HG03280 (cell line): ENCODE measurements at regions not wholly inside any gene's neighbourhood (a gene's known extent, or its start where the extent isn't known, plus 50 kb on each side); places are given as distances from the start of the nearest gene placed in this dataset.
"Not testable (repeated sequence)": the region's sequence is repeated elsewhere in the genome, so short reads cannot be mapped to it uniquely, and the experiment has no call there.

Experiments used
- ATAC-seq: cut with Tn5 transposase; IDR thresholded peaks from one replicate; pipeline ENCODE4 v1.9.1; 2021; ENCODE audit warnings: mild to moderate bottlenecking, moderate library complexity; ENCODE audit not compliant: unreplicated experiment

DNA sequence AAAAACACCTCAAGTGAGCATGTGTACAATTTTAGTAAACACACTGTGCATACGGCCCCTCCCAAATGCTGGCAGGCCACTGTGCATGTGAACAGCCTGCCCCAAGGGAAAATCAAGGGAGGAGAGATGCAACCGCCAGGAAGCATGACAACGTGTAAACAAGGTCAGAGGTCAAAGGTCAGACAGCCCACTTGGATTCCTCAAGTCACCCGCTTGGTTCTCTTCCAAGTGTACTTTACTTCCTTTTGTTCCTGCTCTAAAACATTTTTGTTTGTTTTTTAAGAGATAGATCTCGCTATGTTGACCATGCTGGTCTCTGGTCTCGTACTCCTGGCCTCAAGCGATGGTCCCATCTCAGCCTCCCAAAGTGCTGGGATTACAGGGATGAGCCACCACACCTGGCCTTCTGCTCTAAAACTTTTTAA, 126.7 kb upstream of the SHB start:
- no peak for ATAC-seq

DNA sequence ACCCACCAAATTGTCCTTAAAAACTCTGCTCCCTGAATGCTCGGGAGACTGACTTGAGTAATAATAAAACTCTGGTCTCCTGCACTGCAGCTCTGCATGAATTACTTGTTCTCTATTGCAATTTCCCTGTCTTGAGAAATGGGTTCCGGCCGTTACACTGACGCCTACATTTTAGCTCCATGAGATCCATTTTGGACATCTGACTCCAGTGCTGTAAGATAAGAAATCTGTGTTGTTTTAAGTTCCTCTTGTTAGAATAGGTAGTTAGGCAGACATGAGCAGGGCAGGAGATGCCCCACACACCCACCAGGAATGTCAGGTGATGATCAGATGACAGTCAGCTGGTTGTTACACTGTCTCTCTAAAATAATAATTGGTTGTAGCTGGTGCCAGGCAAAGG, 125.8 kb upstream of the SHB start:
- ATAC-seq, result no peak

GRCh38 chr9:38192731-38193265, 123.8 kb upstream of the SHB start:
- no peak for ATAC-seq

DNA sequence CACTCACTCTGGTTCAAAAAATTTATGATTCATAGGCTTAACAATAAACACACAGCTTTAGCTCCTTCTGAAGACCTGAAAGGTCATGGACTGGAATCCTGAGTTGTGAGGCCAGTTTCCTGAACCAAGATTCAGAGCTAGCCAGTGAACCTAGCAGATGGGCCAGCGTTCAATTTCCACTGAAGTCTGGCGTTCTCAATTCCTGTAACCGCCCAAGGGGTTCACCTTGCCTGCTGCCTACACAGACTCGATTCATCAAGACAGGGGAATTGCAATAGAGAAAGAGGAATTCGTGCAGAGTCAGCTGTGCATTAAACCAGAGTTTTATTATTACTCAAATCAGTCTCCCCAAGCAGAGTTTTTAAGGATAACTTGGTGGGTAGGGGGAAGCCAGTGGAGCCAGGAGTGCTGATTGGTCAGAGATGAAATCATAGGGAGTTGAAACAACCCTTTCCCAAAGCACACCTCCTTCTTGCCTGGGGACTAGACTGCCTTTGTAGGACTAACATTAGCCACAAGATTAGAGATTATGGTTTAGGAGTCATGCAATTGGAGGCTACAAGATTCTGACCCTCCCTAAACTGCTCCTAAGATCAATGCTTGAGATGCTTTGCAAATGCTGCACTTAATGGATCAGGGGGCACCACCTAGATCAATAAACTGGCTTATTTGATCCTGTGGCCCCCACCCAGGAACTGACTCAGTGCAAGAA, 117.5 kb upstream of the SHB start:
- ATAC-seq, result no peak

DNA sequence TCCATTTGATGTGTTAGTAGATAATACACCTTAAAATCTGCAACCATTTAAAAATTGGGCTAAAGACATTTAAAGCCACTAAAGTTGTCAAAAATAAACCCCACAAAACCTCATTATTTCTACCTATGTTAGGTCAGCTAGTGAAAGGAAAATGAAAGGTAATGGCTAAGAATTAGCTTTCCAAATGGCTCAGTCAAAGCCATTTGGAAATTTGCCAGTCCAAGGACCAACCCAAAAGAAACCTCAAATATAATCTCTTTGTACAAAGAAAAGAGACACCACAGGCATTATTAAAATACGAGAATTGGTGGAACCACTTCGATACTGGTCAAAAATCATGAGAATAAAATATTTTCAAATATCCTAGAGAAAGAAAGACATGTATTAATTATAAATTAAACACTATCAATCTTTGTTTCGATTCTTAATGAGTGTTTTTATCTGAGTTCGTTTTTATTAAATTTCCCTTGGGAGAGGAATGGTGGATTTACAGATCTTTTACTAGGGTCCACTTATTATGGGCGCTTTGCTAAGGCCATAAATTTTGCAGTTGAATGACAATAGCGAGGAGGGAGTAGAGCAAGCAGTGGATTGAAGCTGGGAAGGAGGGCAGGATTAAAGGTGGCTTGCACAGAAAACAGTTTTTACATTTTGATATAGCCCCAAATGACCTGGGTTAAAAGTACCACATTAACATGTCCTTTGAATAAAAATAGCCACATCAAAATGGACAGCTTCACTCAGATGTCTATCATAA, 116.8 kb upstream of the SHB start:
- ATAC-seq, result no peak

GRCh38 chr9:38183994-38184568, 115.1 kb upstream of the SHB start:
- ATAC-seq, result no peak

DNA sequence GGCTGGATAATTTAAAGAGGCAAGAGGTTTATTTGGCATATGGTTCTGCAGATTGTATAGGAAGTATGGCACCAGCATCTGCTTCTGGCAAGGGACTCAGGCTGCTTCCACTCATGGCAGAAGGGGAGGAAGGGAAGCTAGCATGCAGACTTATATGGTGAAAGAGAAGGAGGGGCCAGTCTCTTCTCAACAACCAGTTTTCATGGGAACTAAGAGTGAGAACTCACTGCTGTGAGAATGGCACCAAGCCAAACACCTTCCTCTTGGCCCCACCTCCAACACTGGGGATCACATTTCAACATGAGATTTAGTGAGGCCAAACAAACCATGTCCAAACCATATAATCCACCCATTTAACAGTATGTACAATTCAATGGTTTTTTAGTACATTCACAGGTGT, 113.3 kb upstream of the SHB start:
- ATAC-seq, result no peak

DNA sequence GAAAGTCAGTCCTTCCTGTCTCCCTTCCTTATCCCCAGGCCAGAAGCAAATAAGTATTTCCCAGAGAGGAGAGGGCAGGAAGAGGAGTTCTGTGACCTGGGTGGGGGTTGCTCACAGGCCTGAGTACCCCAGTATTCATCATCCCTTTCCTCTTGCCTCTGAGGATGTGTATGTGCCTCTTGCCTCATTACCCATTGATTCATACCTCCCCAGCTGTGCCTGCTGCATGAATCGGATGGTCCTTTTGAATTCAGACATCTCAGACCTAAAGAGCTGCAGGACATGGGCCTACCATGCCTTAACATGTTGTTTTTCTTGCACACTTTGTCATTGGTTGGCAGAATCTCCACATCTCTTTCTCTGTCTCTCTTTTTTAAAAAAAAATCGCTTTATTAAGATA, 112.8 kb upstream of the SHB start:
- no peak for ATAC-seq

DNA sequence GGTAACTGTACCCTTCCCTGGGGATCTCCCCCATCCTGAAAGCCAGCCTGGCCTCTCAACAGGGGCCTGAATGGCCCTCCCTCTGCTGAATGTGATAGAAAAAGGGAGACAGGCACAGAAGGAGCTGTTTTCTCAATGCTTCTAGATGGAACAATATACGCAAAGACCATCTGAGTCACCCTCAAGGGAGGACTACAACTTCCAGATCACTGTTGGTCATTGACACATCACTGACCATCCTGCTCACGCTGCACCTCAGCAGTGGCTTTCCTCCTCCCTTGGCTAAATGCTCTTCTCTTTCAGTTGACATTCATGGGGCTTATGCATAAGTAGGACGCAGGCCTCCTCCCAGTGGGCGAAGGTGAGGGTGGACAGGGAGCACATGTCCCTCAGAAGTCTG, 112.2 kb upstream of the SHB start:
- no peak for ATAC-seq

DNA sequence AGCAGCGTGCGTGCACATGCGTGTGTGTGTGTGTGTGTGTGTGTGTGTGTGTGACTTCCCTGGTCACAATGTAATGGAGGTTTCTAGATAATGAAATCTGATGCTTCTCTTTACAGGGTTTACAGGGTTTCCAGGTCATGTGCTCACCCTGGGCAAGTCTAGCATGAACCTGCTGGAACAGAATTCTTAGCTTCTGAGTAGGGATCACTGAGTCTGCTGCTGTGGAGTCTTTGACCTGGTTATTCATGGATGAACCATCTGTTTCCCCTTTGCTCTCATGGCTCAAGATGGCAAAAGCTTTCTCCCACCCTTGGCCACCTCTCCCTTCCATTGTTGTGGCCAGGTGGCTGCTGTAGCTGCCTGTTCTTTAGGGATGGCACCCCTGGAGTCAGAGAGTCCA, 111.6 kb upstream of the SHB start:
- ATAC-seq, result no peak

DNA sequence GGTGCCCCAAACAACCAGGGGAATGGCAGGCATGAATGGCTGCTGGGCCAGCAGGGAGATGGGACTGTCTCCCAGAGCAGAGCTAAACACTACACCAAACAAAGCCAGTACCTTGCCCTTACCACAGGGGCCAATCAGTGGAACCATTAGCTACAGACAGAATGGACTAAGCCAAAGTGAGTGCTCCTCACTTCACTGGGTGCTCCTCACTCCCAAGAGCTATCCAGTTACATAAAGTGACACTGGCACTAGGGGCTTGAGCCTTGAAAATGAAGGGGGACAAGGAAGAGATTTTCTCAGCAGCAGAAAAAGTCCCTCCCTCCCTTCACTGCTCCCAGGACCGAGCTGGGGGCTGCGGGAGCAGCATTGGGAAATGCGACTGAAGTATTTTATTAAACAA, 110.9 kb upstream of the SHB start:
- ATAC-seq, result no peak

DNA sequence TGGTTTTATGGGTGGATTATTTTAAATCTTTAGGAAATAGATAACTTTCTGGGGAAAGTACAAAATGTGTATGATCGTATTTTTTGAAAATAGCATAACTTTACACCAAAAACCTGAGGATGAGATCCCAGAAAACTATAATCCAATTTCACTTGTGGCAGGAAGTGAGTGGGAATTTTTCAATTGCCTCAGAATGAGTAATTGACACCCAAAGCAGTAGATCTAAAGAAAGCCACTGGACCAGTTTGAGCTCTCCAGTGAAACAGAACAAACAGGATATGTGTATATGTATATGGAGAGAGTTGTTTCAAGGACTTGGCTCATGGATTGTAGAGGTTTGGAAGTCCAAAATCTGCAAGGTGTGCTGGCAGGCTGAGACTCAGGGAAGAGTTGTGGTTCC, 109.2 kb upstream of the SHB start:
- no peak for ATAC-seq

DNA sequence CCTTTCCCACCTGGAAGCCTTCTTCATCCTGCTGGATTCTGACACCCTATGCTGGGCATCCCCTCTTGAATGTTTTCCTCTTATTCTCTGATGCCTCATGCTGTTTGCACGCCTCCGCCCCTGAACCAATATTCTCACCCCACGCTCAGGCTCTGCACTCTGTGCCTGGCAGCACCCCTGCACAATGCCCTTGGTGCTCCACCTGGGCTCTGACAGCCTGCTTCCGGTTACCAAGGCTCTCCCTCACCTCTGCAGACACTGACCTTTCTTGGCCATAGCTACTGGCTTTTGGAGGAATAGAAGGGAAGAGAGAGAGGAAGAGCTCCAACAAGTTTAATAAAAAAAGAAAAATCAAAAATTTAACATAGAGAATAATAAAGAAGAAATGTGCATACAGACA, 108.7 kb upstream of the SHB start:
- ATAC-seq, result no peak

GRCh38 chr9:38176251-38176650, 107.2 kb upstream of the SHB start:
- ATAC-seq, result no peak

DNA sequence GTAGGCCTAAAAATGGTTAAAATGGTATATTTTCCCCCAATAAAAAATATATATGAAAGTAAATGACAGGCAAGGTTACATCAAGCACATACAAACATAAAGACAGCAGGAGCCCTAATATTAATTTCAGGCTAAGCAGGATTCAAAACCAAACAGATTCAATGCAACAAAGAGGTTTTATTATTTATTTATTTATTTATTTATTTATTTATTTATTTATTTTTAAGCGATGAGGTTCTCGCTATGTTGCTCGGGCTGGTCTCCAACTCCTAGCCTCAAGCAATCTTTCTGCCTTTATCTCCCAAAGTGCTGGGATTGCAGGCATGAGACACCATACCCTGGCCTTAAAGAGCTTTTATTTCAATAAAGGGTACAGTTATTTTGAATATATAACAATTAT, 106.4 kb upstream of the SHB start:
- ATAC-seq, result no peak

DNA sequence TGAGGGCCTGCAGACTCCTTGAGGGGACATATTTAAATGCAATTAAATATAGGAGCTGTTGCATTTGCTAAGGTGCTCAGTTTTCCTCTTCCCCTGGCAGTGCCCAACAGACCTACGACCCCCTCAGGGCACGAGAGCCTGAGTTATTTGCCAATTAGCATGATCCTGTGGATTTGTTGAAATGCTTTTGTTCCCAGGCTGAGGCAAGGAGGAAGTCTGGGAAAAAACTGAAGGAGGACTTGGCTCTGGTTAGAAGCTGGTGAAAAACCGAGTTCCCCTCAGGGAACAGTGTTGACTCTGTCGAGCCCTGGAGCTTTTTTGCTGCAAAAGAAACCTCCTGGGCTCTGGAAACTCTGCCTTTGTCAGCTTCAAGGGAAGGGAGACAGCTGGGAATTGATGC, 103.6 kb upstream of the SHB start:
- ATAC-seq, result no peak

- no peak for ATAC-seq
Measured at GRCh38 chr9:38171926-38172325, 102.9 kb upstream of the SHB start.

DNA sequence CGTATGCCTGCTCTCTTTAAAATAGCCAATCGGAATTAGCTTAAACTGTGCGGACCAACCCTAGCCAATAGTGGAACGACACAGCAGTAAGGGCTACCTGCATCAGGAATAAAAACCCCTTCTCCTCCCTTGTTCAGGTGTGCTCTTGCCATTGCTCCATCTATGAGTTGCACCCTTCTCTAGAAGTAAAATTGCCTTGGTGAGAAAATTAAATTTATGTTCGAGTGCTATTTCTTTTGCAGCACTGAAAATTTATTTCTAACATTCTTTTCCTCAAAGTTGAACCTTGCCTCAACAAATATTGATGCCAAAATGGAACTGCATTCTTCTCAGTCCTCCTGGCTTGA, 102.5 kb upstream of the SHB start:
- no peak for ATAC-seq

DNA sequence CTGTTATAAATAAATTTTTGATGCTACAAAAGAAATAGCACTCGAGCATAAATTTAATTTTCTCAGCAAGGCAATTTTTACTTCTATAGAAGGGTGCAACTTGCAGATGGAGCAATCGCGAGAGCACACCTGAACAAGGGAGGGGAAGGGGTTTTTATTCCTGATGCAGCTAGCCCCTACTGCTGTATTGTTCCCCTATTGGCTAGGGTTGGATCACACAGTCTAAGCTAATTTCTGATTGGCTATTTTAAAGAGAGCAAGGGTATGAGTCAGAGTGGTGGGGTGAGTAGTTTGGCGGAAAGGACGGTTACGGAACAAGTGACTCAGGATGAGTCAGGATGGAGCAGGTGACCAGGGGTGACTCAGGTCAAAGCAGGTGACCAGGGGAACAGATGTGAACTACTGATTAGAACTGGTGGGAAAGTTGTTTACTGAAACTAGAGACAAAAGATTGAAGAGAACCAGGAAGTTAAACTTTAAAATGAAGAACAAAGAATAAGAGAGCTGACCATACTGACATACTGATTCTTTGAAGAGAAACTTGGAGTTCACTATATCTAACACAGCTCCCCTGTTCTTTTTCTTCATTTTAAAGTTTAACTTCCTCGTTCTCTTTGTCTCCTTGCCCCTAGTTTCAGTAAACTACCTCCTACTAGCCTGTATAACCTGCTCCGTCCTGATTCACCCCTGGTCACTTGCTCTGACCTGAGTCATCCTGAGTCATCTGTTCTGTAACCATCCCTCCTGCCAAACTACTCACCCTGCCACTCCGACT, 101.9 kb upstream of the SHB start:
- ATAC-seq, result not testable (repeated sequence)

GRCh38 chr9:38170155-38170554, 101.1 kb upstream of the SHB start:
- ATAC-seq, result not testable (repeated sequence)

GRCh38 chr9:38166501-38166900, 97.5 kb upstream of the SHB start:
- no peak for ATAC-seq
